Endothelial cell of umbilical vein (primary cell): ENCODE measurements at regions not wholly inside any gene's neighbourhood (a gene's known extent, or its start where the extent isn't known, plus 50 kb on each side); places are given as distances from the start of the nearest gene placed in this dataset.

Source experiments
- BruUV-seq: library from RNA; stranded (reverse); fragments of 400-500 nt; replicated peaks from 2 replicates; lab custom pipeline; 2021; lab: Mats Ljungman, UMichigan
- CTCF ChIA-PET: fragments of 300-600, 350-600 bp; sonication (Branson Sonifier 250); formaldehyde crosslinking; loops from one replicate; lab custom pipeline; 2021; ENCODE audit warnings: antibody characterized with exemption, inconsistent platforms; lab: Charles Lee
- POLR2A ChIA-PET: fragments of 300-600, 350-600 bp; sonication (Branson Sonifier 250); formaldehyde crosslinking; loops from one replicate; lab custom pipeline; 2021; ENCODE audit warnings: antibody characterized with exemption, inconsistent platforms; lab: Charles Lee
- DNase-seq: peaks from one replicate; pipeline ENCODE4 v3.0.0-alpha.2; 2011; ENCODE audit warnings: low read depth, low spot score
- FAIRE-seq: peaks from 2 replicates; lab custom pipeline; 2011; peaks lifted over from hg19 to GRCh38; lab: Jason Lieb, UNC
- H2AFZ ChIP-seq: 2 replicates; pipeline ENCODE4 v1.6.0; 2012; ENCODE audit warnings: low read depth, low read length, control low read depth, inconsistent platforms
- H3K27ac ChIP-seq: 2 replicates; pipeline ENCODE4 v1.5.1; 2011; ENCODE audit warnings: low read depth, mild to moderate bottlenecking, control low read depth, low read length, moderate library complexity; ENCODE audit not compliant: insufficient read depth
- H3K27me3 ChIP-seq, 2 experiments: 2 replicates each; pipeline versions ENCODE4 v1.6.0 to v1.6.1; 2011; ENCODE audit warnings: low read length in 2 of 2, mixed read lengths in 1 of 2; ENCODE audit not compliant: control insufficient read depth in 2 of 2, insufficient read depth in 2 of 2
- H3K36me3 ChIP-seq, 2 experiments: 2 replicates in 1 of 2; 3 replicates in 1 of 2; pipeline ENCODE4 v1.5.1; 2011; ENCODE audit warnings: low read length in 2 of 2, mild to moderate bottlenecking in 1 of 2, moderate library complexity in 1 of 2; ENCODE audit not compliant: control insufficient read depth in 2 of 2, insufficient read depth in 2 of 2; ENCODE audit errors: extremely low read depth in 1 of 2
- H3K4me1 ChIP-seq: 3 replicates; pipeline ENCODE4 v1.5.1; 2011; ENCODE audit warnings: mild to moderate bottlenecking, low read length; ENCODE audit not compliant: control insufficient read depth, insufficient read depth; ENCODE audit errors: extremely low read depth
- H3K4me2 ChIP-seq: 2 replicates; pipeline ENCODE4 v1.6.1; 2011; ENCODE audit warnings: low read length, control low read depth, mixed read lengths; ENCODE audit not compliant: insufficient read depth
- H3K4me3 ChIP-seq, 3 experiments: fragments of 200-600 bp in 1 of 3; sonication (generic), shearing (Covaris generic) in 1 of 3; replicated peaks in 1 of 3; 2 replicates each; pipeline ENCODE4 v1.5.1; 2011 to 2016; ENCODE audit warnings: control low read depth in 3 of 3, low read length in 3 of 3, mild to moderate bottlenecking in 2 of 3, inconsistent platforms in 1 of 3, low read depth in 1 of 3, moderate library complexity in 1 of 3; ENCODE audit not compliant: insufficient read depth in 1 of 3
- H3K79me2 ChIP-seq: 2 replicates; pipeline ENCODE4 v1.6.0; 2012; ENCODE audit warnings: low read length, inconsistent platforms; ENCODE audit not compliant: control insufficient read depth, insufficient read depth
- H3K9ac ChIP-seq: replicated peaks from 2 replicates; pipeline ENCODE3; 2011; ENCODE audit warnings: low read length, control low read depth; ENCODE audit not compliant: insufficient read depth; ENCODE audit errors: extremely low read depth
- H3K9me1 ChIP-seq: replicated peaks from 3 replicates; pipeline ENCODE4 v1.6.0; 2011; ENCODE audit warnings: mild to moderate bottlenecking, low read length; ENCODE audit not compliant: control insufficient read depth, insufficient read depth; ENCODE audit errors: extremely low read depth
- H3K9me3 ChIP-seq: replicated peaks from 2 replicates; pipeline ENCODE4 v1.5.1; 2012; ENCODE audit warnings: low read length, inconsistent platforms; ENCODE audit not compliant: control insufficient read depth, insufficient read depth
- H4K20me1 ChIP-seq: replicated peaks from 2 replicates; pipeline ENCODE3; 2011; ENCODE audit warnings: mild to moderate bottlenecking, low read length; ENCODE audit not compliant: control insufficient read depth, insufficient read depth; ENCODE audit errors: extremely low read depth
- CTCF ChIP-seq, 2 donors: IDR thresholded peaks; 1 replicate in 1 of 2; 2 replicates in 1 of 2; pipeline ENCODE4 v1.5.1; 2011; ENCODE audit warnings: low read length in 2 of 2, mild to moderate bottlenecking in 2 of 2, moderate library complexity in 2 of 2, control low read depth in 1 of 2, inconsistent platforms in 1 of 2, low read depth in 1 of 2; ENCODE audit not compliant: insufficient read depth in 1 of 2; ENCODE audit errors: extremely low read depth in 1 of 2
- EZH2 ChIP-seq: IDR thresholded peaks from 2 replicates; pipeline ENCODE4 v1.6.1; 2012; ENCODE audit warnings: borderline replicate concordance, low read depth, mild to moderate bottlenecking, moderate library complexity, low read length, inconsistent platforms; ENCODE audit not compliant: severe bottlenecking
- FOS ChIP-seq: IDR thresholded peaks from 2 replicates; pipeline ENCODE4 v1.6.1; 2011; ENCODE audit warnings: mild to moderate bottlenecking, low read length, moderate library complexity, borderline replicate concordance; ENCODE audit not compliant: insufficient read depth
- GATA2 ChIP-seq: IDR thresholded peaks from 2 replicates; pipeline ENCODE4 v1.7.0; 2011; ENCODE audit warnings: low read depth, mild to moderate bottlenecking, moderate library complexity, mixed read lengths, low read length; ENCODE audit not compliant: insufficient read length, insufficient read depth
- JUN ChIP-seq: IDR thresholded peaks from 2 replicates; pipeline ENCODE4 v1.6.1; 2011; ENCODE audit warnings: borderline replicate concordance, low read depth; ENCODE audit not compliant: insufficient read length, insufficient read depth
- MYC ChIP-seq: IDR thresholded peaks from one replicate; pipeline ENCODE4 v1.6.1; 2011; ENCODE audit warnings: mild to moderate bottlenecking, low read depth, low read length
- POLR2A ChIP-seq: IDR thresholded peaks from 2 replicates; pipeline ENCODE4 v1.6.1; 2012; ENCODE audit warnings: low read depth, mild to moderate bottlenecking, control low read depth, low read length
- POLR2AphosphoS5 ChIP-seq: IDR thresholded peaks from 2 replicates; pipeline ENCODE4 v1.6.1; 2012; ENCODE audit warnings: low read depth, mild to moderate bottlenecking, control low read depth, low read length, moderate library complexity; ENCODE audit not compliant: insufficient read depth
- dilution Hi-C: fragments of 300-500 bp; cut with MboI; formaldehyde crosslinking; loops from one replicate; pipeline ENCODE4 v1.15.0; 2019; ENCODE audit warnings: low sequenced_read_pairs; ENCODE audit not compliant: extremely low pct_ligation_motif_present
- intact Hi-C: fragments of 100-400 bp; cut with micrococcal nuclease; formaldehyde crosslinking; loops from one replicate; pipeline ENCODE4 v1.10.0; 2022
- TF ChIP-seq, protein P1 (sequence below): IDR thresholded peaks from 2 replicates; pipeline ENCODE4 v1.6.1; 2011; ENCODE audit not compliant: insufficient read depth, insufficient read length

GRCh38 chr1:243991650-243992049 is 59.4 kb upstream of the ZBTB18 start:
- Histone ChIP-seq H3K79me2 (no peaks in the 10 kb centered on the region), H3K9me3 (no peaks in the 10 kb centered on the region), H3K27ac (no peak overlapping the region), H4K20me1 (no peaks in the 10 kb centered on the region), H3K4me2 (no peak overlapping the region), H3K9ac (no peak overlapping the region), H3K36me3 (no peaks in the 10 kb centered on the region), H2AFZ (no peak overlapping the region), H3K4me3 (no peak overlapping the region), H3K27me3 (peaks cover 0 to under 1% of the 10 kb centered on the region in 2 experiments), H3K4me1 (no peaks in the 10 kb centered on the region), H3K9me1 (no peaks in the 10 kb centered on the region)
- no peak for FAIRE-seq
- intact Hi-C loops (no loop called here), dilution Hi-C loops (no loop called here)
- BruUV-seq, result no TSS peak
- no peak for DNase-seq
- TF ChIP-seq POLR2AphosphoS5, result no peak
- TF ChIP-seq GATA2, result no peak
- TF ChIP-seq JUN, result no peak
- TF ChIP-seq FOS, result no peak
- no peak for TF ChIP-seq EZH2
- TF ChIP-seq, protein P1, sequence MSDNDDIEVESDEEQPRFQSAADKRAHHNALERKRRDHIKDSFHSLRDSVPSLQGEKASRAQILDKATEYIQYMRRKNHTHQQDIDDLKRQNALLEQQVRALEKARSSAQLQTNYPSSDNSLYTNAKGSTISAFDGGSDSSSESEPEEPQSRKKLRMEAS, result no peak
- no peak for TF ChIP-seq MYC
- TF ChIP-seq CTCF (IDR thresholded peaks at IDR 0.05; ENCODE audit: extremely low read depth in 1 of 2, insufficient read depth in 1 of 2, low read depth in 1 of 2, low read length in 2 of 2), result no peak
- TF ChIP-seq POLR2A, result no peak
- ChIA-PET POLR2A (no interaction called here), CTCF (no interaction called here)
